H1 (cell line): ENCODE measurements at regions not wholly inside any gene's neighbourhood (a gene's known extent, or its start where the extent isn't known, plus 50 kb on each side); places are given as distances from the start of the nearest gene placed in this dataset.

Experiments
- CTCF ChIA-PET: fragments of 300-600 bp; sonication (Branson Sonifier 250); formaldehyde crosslinking; loops from one replicate; lab custom pipeline; 2021; ENCODE audit not compliant: partially characterized antibody; lab: Charles Lee
- POLR2A ChIA-PET: fragments of 300-600 bp; sonication (Branson Sonifier 250); formaldehyde crosslinking; loops from one replicate; lab custom pipeline; 2021; ENCODE audit warnings: inconsistent platforms; ENCODE audit not compliant: partially characterized antibody; lab: Charles Lee
- DNase-seq, 2 experiments: peaks; one replicate each; pipeline versions ENCODE4 v3.0.0 to v3.0.0-alpha.2; 2010 to 2022; ENCODE audit warnings: low spot score in 2 of 2, low read depth in 1 of 2, mixed read lengths in 1 of 2
- FAIRE-seq: peaks from 2 replicates; lab custom pipeline; 2011; peaks lifted over from hg19 to GRCh38; lab: Jason Lieb, UNC
- H2AFZ ChIP-seq: 2 replicates; pipeline ENCODE4 v1.8.1; 2012; ENCODE audit warnings: low read length, inconsistent platforms
- H2AK5ac ChIP-seq: 2 replicates; pipeline ENCODE4 v1.6.1; 2013; ENCODE audit warnings: low read depth, low read length
- H2BK120ac ChIP-seq: replicated peaks from 2 replicates; pipeline ENCODE3; 2013; ENCODE audit warnings: low read depth, low read length, inconsistent platforms
- H2BK12ac ChIP-seq: 2 replicates; pipeline ENCODE4 v1.6.1; 2013; ENCODE audit warnings: low read depth, low read length
- H2BK15ac ChIP-seq: 2 replicates; pipeline ENCODE4 v1.6.1; 2013; ENCODE audit warnings: low read length
- H2BK20ac ChIP-seq: 2 replicates; pipeline ENCODE4 v1.6.1; 2013; ENCODE audit warnings: low read length
- H2BK5ac ChIP-seq: 2 replicates; pipeline ENCODE4 v1.6.1; 2013; ENCODE audit warnings: low read depth, low read length
- H3K14ac ChIP-seq: 2 replicates; pipeline ENCODE4 v1.6.1; 2013; ENCODE audit warnings: inconsistent platforms; ENCODE audit not compliant: insufficient read length
- H3K18ac ChIP-seq: 2 replicates; pipeline ENCODE4 v1.6.1; 2013; ENCODE audit warnings: low read length; ENCODE audit errors: extremely low read depth
- H3K23ac ChIP-seq: 2 replicates; pipeline ENCODE4 v1.6.1; 2013; ENCODE audit warnings: inconsistent platforms; ENCODE audit not compliant: insufficient read length
- H3K23me2 ChIP-seq: 2 replicates; pipeline ENCODE4 v1.6.1; 2013; ENCODE audit warnings: low read depth, low read length
- H3K27ac ChIP-seq: 2 replicates; pipeline ENCODE4 v1.6.1; 2011; ENCODE audit warnings: low read depth, low read length, inconsistent platforms
- H3K27me3 ChIP-seq, 4 experiments: replicated peaks in 1 of 4; 1 replicate in 1 of 4; 2 replicates in 3 of 4; pipeline versions ENCODE4 v1.6.1 to v1.8.1; 2011 to 2013; ENCODE audit warnings: low read length in 3 of 4, mild to moderate bottlenecking in 3 of 4, inconsistent platforms in 2 of 4, mixed read lengths in 2 of 4, moderate library complexity in 1 of 4; ENCODE audit not compliant: control insufficient read depth in 3 of 4, insufficient read depth in 3 of 4; ENCODE audit errors: extremely low read depth in 1 of 4
- H3K36me3 ChIP-seq, 4 experiments: 2 replicates each; pipeline versions ENCODE4 v1.6.1 to v1.8.1; 2011 to 2013; ENCODE audit warnings: mild to moderate bottlenecking in 4 of 4, low read length in 3 of 4, moderate library complexity in 2 of 4, control low read depth in 1 of 4, inconsistent platforms in 1 of 4; ENCODE audit not compliant: insufficient read depth in 4 of 4, control insufficient read depth in 2 of 4
- H3K4ac ChIP-seq: replicated peaks from 2 replicates; pipeline ENCODE3; 2013; ENCODE audit warnings: low read length, low read depth, mixed read lengths, inconsistent platforms; ENCODE audit not compliant: insufficient read length
- H3K4me1 ChIP-seq, 4 experiments: replicated peaks in 1 of 4; 1 replicate in 1 of 4; 2 replicates in 3 of 4; pipeline versions ENCODE4 v1.6.1 to v1.8.1; 2011 to 2013; ENCODE audit warnings: low read length in 3 of 4, inconsistent platforms in 2 of 4, mixed read lengths in 1 of 4; ENCODE audit not compliant: insufficient read depth in 4 of 4, control insufficient read depth in 3 of 4
- H3K4me2 ChIP-seq, 2 experiments: 2 replicates each; pipeline versions ENCODE4 v1.6.1 to v1.8.1; 2011 to 2013; ENCODE audit warnings: low read depth in 2 of 2, low read length in 2 of 2, control low read depth in 1 of 2, inconsistent platforms in 1 of 2, mild to moderate bottlenecking in 1 of 2; ENCODE audit not compliant: insufficient read depth in 1 of 2
- H3K4me3 ChIP-seq, 4 experiments: fragments of 200-600, 300-600 bp in 1 of 4; sonication (generic), shearing (Covaris generic), sonication (Bioruptor Twin) in 1 of 4; 2 replicates each; pipeline versions ENCODE4 v1.5.1 to v1.8.1; 2011 to 2016; ENCODE audit warnings: low read length in 4 of 4, low read depth in 3 of 4, control low read depth in 2 of 4, inconsistent platforms in 2 of 4, mild to moderate bottlenecking in 2 of 4, mixed read lengths in 1 of 4, moderate library complexity in 1 of 4; ENCODE audit not compliant: insufficient read depth in 2 of 4; ENCODE audit errors: extremely low read depth in 1 of 4
- H3K56ac ChIP-seq: replicated peaks from 2 replicates; pipeline ENCODE3; 2013; ENCODE audit warnings: low read depth, mild to moderate bottlenecking, mixed read lengths, low read length, inconsistent platforms; ENCODE audit not compliant: insufficient read length
- H3K79me1 ChIP-seq: 2 replicates; pipeline ENCODE4 v1.6.1; 2013; ENCODE audit warnings: low read depth, low read length, control low read depth
- H3K79me2 ChIP-seq, 2 experiments: 2 replicates each; pipeline versions ENCODE4 v1.6.1 to v1.8.1; 2012 to 2013; ENCODE audit warnings: low read length in 2 of 2, mild to moderate bottlenecking in 2 of 2, inconsistent platforms in 1 of 2; ENCODE audit not compliant: insufficient read depth in 2 of 2, control insufficient read depth in 1 of 2
- H3K9ac ChIP-seq, 4 experiments: replicated peaks in 1 of 4; 1 replicate in 1 of 4; 2 replicates in 3 of 4; pipeline versions ENCODE4 v1.6.1 to v1.8.1; 2011 to 2013; ENCODE audit warnings: low read depth in 3 of 4, low read length in 3 of 4, control low read depth in 2 of 4, mild to moderate bottlenecking in 2 of 4, moderate library complexity in 2 of 4, inconsistent platforms in 1 of 4; ENCODE audit errors: extremely low read depth in 1 of 4
- H3K9me3 ChIP-seq, 2 experiments: 2 replicates each; pipeline versions ENCODE4 v1.6.1 to v1.8.1; 2012 to 2013; ENCODE audit warnings: mild to moderate bottlenecking in 2 of 2, moderate library complexity in 2 of 2, control low read depth in 1 of 2, inconsistent platforms in 1 of 2, low read depth in 1 of 2, low read length in 1 of 2, mixed read lengths in 1 of 2; ENCODE audit not compliant: insufficient read depth in 2 of 2
- H4K20me1 ChIP-seq, 2 experiments: replicated peaks in 1 of 2; 2 replicates each; pipeline versions ENCODE3 to v1.8.1; 2011 to 2013; ENCODE audit warnings: inconsistent platforms in 2 of 2, low read length in 2 of 2, mild to moderate bottlenecking in 1 of 2; ENCODE audit not compliant: insufficient read depth in 2 of 2, control insufficient read depth in 1 of 2
- H4K5ac ChIP-seq: 2 replicates; pipeline ENCODE4 v1.6.1; 2013; ENCODE audit warnings: low read length, low read depth, mixed read lengths, inconsistent platforms; ENCODE audit not compliant: insufficient read length
- H4K8ac ChIP-seq: 2 replicates; pipeline ENCODE4 v1.8.0; 2013; ENCODE audit warnings: mild to moderate bottlenecking, moderate library complexity, low read length, inconsistent platforms; ENCODE audit not compliant: insufficient read depth; ENCODE audit errors: extremely low read depth
- H4K91ac ChIP-seq: replicated peaks from 2 replicates; pipeline ENCODE3; 2013; ENCODE audit warnings: low read length, mixed read lengths, inconsistent platforms; ENCODE audit not compliant: insufficient read length
- ATF2 ChIP-seq: IDR thresholded peaks from 2 replicates; pipeline ENCODE4 v1.6.1; 2012; ENCODE audit warnings: low read length, inconsistent platforms
- BACH1 ChIP-seq: IDR thresholded peaks from 2 replicates; pipeline ENCODE4 v1.6.1; 2012; ENCODE audit warnings: low read length, improper control_type of control experiment
- E2F6 ChIP-seq: IDR thresholded peaks from 2 replicates; pipeline ENCODE4 v1.6.1; 2012; ENCODE audit warnings: inconsistent platforms
- HDAC2 ChIP-seq, 2 experiments: fragments of 300-600 bp in 1 of 2; sonication (generic) in 1 of 2; IDR thresholded peaks; 2 replicates each; pipeline ENCODE4 v1.6.1; 2011 to 2012; ENCODE audit warnings: low read depth in 2 of 2, low read length in 2 of 2, mild to moderate bottlenecking in 2 of 2, moderate library complexity in 2 of 2, borderline replicate concordance in 1 of 2, inconsistent platforms in 1 of 2
- NANOG ChIP-seq: IDR thresholded peaks from 2 replicates; pipeline ENCODE4 v1.6.1; 2011; ENCODE audit warnings: low read length, low read depth, mild to moderate bottlenecking, inconsistent platforms; ENCODE audit not compliant: insufficient read depth, poor library complexity, severe bottlenecking
- PHF8 ChIP-seq: fragments of 200-600 bp; sonication (generic); conservative IDR thresholded peaks from 2 replicates; pipeline ENCODE4 v1.7.1; 2012; ENCODE audit warnings: low read depth, mild to moderate bottlenecking, inconsistent platforms, low read length, moderate library complexity
- RFX5 ChIP-seq: IDR thresholded peaks from 2 replicates; pipeline ENCODE4 v1.6.1; 2011; ENCODE audit warnings: low read depth, low read length, improper control_type of control experiment, borderline replicate concordance
- TAF7 ChIP-seq: optimal IDR thresholded peaks from 2 replicates; pipeline ENCODE3; 2011; ENCODE audit warnings: low read depth, mild to moderate bottlenecking, inconsistent platforms, low read length, moderate library complexity, borderline replicate concordance
- TCF12 ChIP-seq: IDR thresholded peaks from 2 replicates; pipeline ENCODE4 v1.6.1; 2011; ENCODE audit warnings: low read depth, mild to moderate bottlenecking, low read length
- USF2 ChIP-seq: IDR thresholded peaks from 2 replicates; pipeline ENCODE4 v1.6.1; 2011; ENCODE audit warnings: low read length, improper control_type of control experiment
- WGBS, 2 experiments: shearing (Covaris generic) in 1 of 2; methylation state at CpG; one replicate each; pipeline versions ENCODE4 v1.1.6 to v1.1.7; 2013 to 2015; ENCODE audit warnings: low lambda C conversion rate in 2 of 2, mixed read lengths in 2 of 2, inconsistent platforms in 1 of 2, low coverage in 1 of 2, missing lambda C conversion rate in 1 of 2; ENCODE audit not compliant: insufficient replicate concordance in 2 of 2, insufficient coverage in 1 of 2, insufficient read length in 1 of 2; ENCODE audit errors: extremely low coverage in 1 of 2, missing lambda C conversion rate in 1 of 2; 5-methylcytosine and 5-hydroxymethylcytosine counted together

- H4K8ac ChIP-seq, result no peak overlapping the region
- TF ChIP-seq PHF8, result no peak
- no peak for TF ChIP-seq TCF12
- no peak for TF ChIP-seq RFX5
- no peak for TF ChIP-seq HDAC2 (IDR thresholded peaks at IDR 0.05; ENCODE audit: borderline replicate concordance in 1 of 2, low read depth in 2 of 2, low read length in 2 of 2)
- no peak for TF ChIP-seq ATF2
- TF ChIP-seq E2F6, result no peak
- TF ChIP-seq BACH1, result no peak
- TF ChIP-seq TAF7, result no peak
- no peak for TF ChIP-seq USF2
- TF ChIP-seq NANOG, result no peak
Measured at GRCh38 chr5:86674069-86674468, 56.3 kb downstream of the COX7C start.

More at GRCh38 chr5:86674069-86674468, 56.3 kb downstream of the COX7C start:
- no peak for FAIRE-seq
- H3K14ac ChIP-seq, result no peak overlapping the region
- no peaks in the 10 kb centered on the region for H3K9me3 ChIP-seq
- DNase-seq, result no peak
- POLR2A ChIA-PET, result interaction anchor here (1.2 kb wide), 1 partner anchor 56 kb away, joined by 5 read pairs; the partner anchor contains the start of gene COX7C
- CTCF ChIA-PET, result interaction anchor here (1.6 to 3.0 kb wide), 2 partner anchors 108 to 211 kb away, joined by 4 to 17 read pairs; no protein-coding TSS in a partner anchor
- no peak overlapping the region for H2AFZ ChIP-seq
- H3K23ac ChIP-seq, result no peak overlapping the region
- H3K27me3 ChIP-seq, result no peaks in the 10 kb centered on the region
- no peaks in the 10 kb centered on the region for H3K79me2 ChIP-seq
- no peak overlapping the region for H2BK5ac ChIP-seq
- no peaks in the 10 kb centered on the region for H3K36me3 ChIP-seq
- 92% methylated on average over 4 of the region's 4 CpGs; no CpG with 5 or more reads in 1 of the 2 experiments for whole genome bisulfite sequencing, 2 experiments
- H3K4ac ChIP-seq, result no peak overlapping the region
- H3K23me2 ChIP-seq, result no peaks in the 10 kb centered on the region
- H3K18ac ChIP-seq, result no peak overlapping the region
- no peak overlapping the region for H3K9ac ChIP-seq
- H2BK15ac ChIP-seq, result no peak overlapping the region
- H3K4me2 ChIP-seq, result no peak overlapping the region
- no peak overlapping the region for H3K4me3 ChIP-seq
- no peak overlapping the region for H3K56ac ChIP-seq
- no peak overlapping the region for H3K27ac ChIP-seq
- no peak overlapping the region for H2BK20ac ChIP-seq
- H2AK5ac ChIP-seq, result no peak overlapping the region
- no peaks in the 10 kb centered on the region for H3K79me1 ChIP-seq
- no peak overlapping the region for H4K5ac ChIP-seq
- no peak overlapping the region for H2BK12ac ChIP-seq
- no peak overlapping the region for H4K91ac ChIP-seq
- no peak overlapping the region for H2BK120ac ChIP-seq
- H4K20me1 ChIP-seq, result no peaks in the 10 kb centered on the region
- H3K4me1 ChIP-seq, result peaks cover 0 to 3% (median 0%) of the 10 kb centered on the region in 4 experiments; a peak in 2 of 7 replicates
